ENCODE measurements at regions not wholly inside any gene's neighbourhood (a gene's known extent, or its start where the extent isn't known, plus 50 kb on each side); places are given as distances from the start of the nearest gene placed in this dataset.
"Not testable (repeated sequence)": the region's sequence is repeated elsewhere in the genome, so short reads cannot be mapped to it uniquely, and the experiment has no call there.

GRCh38 chr4:77454858-77455257, 150.8 kb upstream of the CXCL13 start:
- Histone ChIP-seq H3K9ac (replicated peaks; ENCODE audit: extremely low read depth, insufficient read depth, low read length) (no peak overlapping the region), H3K4me1 (ENCODE audit: control insufficient read depth, extremely low read depth, insufficient read depth, low read length) (no peaks in the 10 kb centered on the region), H3K4me3 (replicated peaks in 1 of 3; ENCODE audit: insufficient read depth in 1 of 3, low read depth in 1 of 3, low read length in 3 of 3) (no peak overlapping the region), H2AFZ (ENCODE audit: low read depth, low read length) (no peak overlapping the region), H3K27me3 (ENCODE audit: control insufficient read depth in 2 of 2, insufficient read depth in 2 of 2, low read length in 2 of 2) (no peaks in the 10 kb centered on the region), H4K20me1 (replicated peaks; ENCODE audit: control insufficient read depth, extremely low read depth, insufficient read depth, low read length) (no peaks in the 10 kb centered on the region), H3K79me2 (ENCODE audit: control insufficient read depth, insufficient read depth, low read length) (no peaks in the 10 kb centered on the region), H3K4me2 (ENCODE audit: insufficient read depth, low read length) (no peak overlapping the region), H3K9me3 (replicated peaks; ENCODE audit: control insufficient read depth, insufficient read depth, low read length) (no peaks in the 10 kb centered on the region), H3K9me1 (replicated peaks; ENCODE audit: control insufficient read depth, extremely low read depth, insufficient read depth, low read length) (no peaks in the 10 kb centered on the region), H3K27ac (ENCODE audit: insufficient read depth, low read depth, low read length) (no peak overlapping the region), H3K36me3 (ENCODE audit: control insufficient read depth in 2 of 2, extremely low read depth in 1 of 2, insufficient read depth in 2 of 2, low read length in 2 of 2) (no peaks in the 10 kb centered on the region)
- dilution Hi-C loops (cut with MboI; ENCODE audit: extremely low pct_ligation_motif_present, low sequenced_read_pairs): no loop called here
- POLR2A ChIA-PET: no interaction called here
- DNase-seq (ENCODE audit: low read depth, low spot score): peak; percentile 13
- CTCF ChIA-PET: no interaction called here
- no TSS peak for BruUV-seq (replicated peaks)
- TF ChIP-seq MYC (IDR thresholded peaks at IDR 0.05; ENCODE audit: low read depth, low read length): no peak
- no peak for TF ChIP-seq GATA2 (IDR thresholded peaks at IDR 0.05; ENCODE audit: insufficient read depth, insufficient read length, low read depth, low read length)
- TF ChIP-seq POLR2AphosphoS5 (IDR thresholded peaks at IDR 0.05; ENCODE audit: insufficient read depth, low read depth, low read length): no peak
- TF ChIP-seq CTCF (IDR thresholded peaks at IDR 0.05; ENCODE audit: extremely low read depth in 1 of 2, insufficient read depth in 1 of 2, low read depth in 1 of 2, low read length in 2 of 2): no peak
- TF ChIP-seq JUN (IDR thresholded peaks at IDR 0.05; ENCODE audit: borderline replicate concordance, insufficient read depth, insufficient read length, low read depth): no peak
- TF ChIP-seq MAX (IDR thresholded peaks at IDR 0.05; ENCODE audit: insufficient read depth, insufficient read length): no peak
- no peak for TF ChIP-seq EZH2 (IDR thresholded peaks at IDR 0.05; ENCODE audit: borderline replicate concordance, low read depth, low read length, severe bottlenecking)
- no peak for TF ChIP-seq FOS (IDR thresholded peaks at IDR 0.05; ENCODE audit: borderline replicate concordance, insufficient read depth, low read length)
- no peak for TF ChIP-seq POLR2A (IDR thresholded peaks at IDR 0.05; ENCODE audit: low read depth, low read length)
- intact Hi-C loops (cut with micrococcal nuclease): no loop called here
- FAIRE-seq: no peak

GRCh38 chr4:77464100-77464499, 141.5 kb upstream of the CXCL13 start:
- H3K9me3 ChIP-seq (replicated peaks; ENCODE audit: control insufficient read depth, insufficient read depth, low read length); H2AFZ ChIP-seq (ENCODE audit: low read depth, low read length); FAIRE-seq; H3K36me3 ChIP-seq (ENCODE audit: control insufficient read depth in 2 of 2, extremely low read depth in 1 of 2, insufficient read depth in 2 of 2, low read length in 2 of 2); dilution Hi-C loops (cut with MboI; ENCODE audit: extremely low pct_ligation_motif_present, low sequenced_read_pairs); POLR2A ChIA-PET; H3K4me1 ChIP-seq (ENCODE audit: control insufficient read depth, extremely low read depth, insufficient read depth, low read length); H4K20me1 ChIP-seq (replicated peaks; ENCODE audit: control insufficient read depth, extremely low read depth, insufficient read depth, low read length); intact Hi-C loops (cut with micrococcal nuclease); H3K27me3 ChIP-seq (ENCODE audit: control insufficient read depth in 2 of 2, insufficient read depth in 2 of 2, low read length in 2 of 2); DNase-seq (ENCODE audit: low read depth, low spot score); H3K27ac ChIP-seq (ENCODE audit: insufficient read depth, low read depth, low read length); BruUV-seq (replicated peaks); H3K9me1 ChIP-seq (replicated peaks; ENCODE audit: control insufficient read depth, extremely low read depth, insufficient read depth, low read length); H3K4me2 ChIP-seq (ENCODE audit: insufficient read depth, low read length); H3K79me2 ChIP-seq (ENCODE audit: control insufficient read depth, insufficient read depth, low read length); H3K9ac ChIP-seq (replicated peaks; ENCODE audit: extremely low read depth, insufficient read depth, low read length); H3K4me3 ChIP-seq (replicated peaks in 1 of 3; ENCODE audit: insufficient read depth in 1 of 3, low read depth in 1 of 3, low read length in 3 of 3): not testable (repeated sequence)
- CTCF ChIA-PET: interaction anchor here (0.8 to 3.4 kb wide), 3 partner anchors 10 to 234 kb away, joined by 3 to 31 read pairs (median 3); no protein-coding TSS in a partner anchor

Measured in endothelial cell of umbilical vein (primary cell).